Astrocyte (in vitro differentiated cells and primary cell): ENCODE measurements at regions not wholly inside any gene's neighbourhood (a gene's known extent, or its start where the extent isn't known, plus 50 kb on each side); places are given as distances from the start of the nearest gene placed in this dataset.

ENCODE experiments used
- EZH2 ChIP-seq: IDR thresholded peaks from 2 replicates; pipeline ENCODE4 v1.6.1; 2012; ENCODE audit warnings: mild to moderate bottlenecking, low read length, inconsistent platforms; ENCODE audit not compliant: insufficient read depth
- TF ChIP-seq, protein P1 (sequence below): IDR thresholded peaks from 2 replicates; pipeline ENCODE4 v1.5.1; 2011; ENCODE audit warnings: low read depth, mild to moderate bottlenecking, inconsistent platforms, low read length, moderate library complexity; ENCODE audit not compliant: insufficient read depth

DNA sequence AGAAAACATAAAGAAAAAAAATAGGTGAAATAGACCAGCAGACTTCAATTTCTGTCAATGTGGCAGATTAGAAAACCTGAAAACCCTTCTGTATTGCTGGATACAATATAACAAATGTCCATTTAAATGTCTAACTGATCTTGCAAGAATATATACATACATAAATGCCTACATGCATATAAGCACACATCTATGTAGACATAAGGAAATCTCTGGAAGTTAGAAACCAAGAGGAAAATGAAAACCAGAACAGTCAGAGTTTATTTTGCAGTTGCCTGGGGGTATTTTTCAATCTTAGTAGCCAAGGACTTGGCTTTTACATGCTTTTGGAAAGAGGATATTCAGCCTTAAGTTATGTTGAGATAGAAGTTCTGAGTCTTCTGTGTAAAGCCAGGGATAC lies 184.0 kb downstream of the RPS12 start:
- TF ChIP-seq, protein P1, sequence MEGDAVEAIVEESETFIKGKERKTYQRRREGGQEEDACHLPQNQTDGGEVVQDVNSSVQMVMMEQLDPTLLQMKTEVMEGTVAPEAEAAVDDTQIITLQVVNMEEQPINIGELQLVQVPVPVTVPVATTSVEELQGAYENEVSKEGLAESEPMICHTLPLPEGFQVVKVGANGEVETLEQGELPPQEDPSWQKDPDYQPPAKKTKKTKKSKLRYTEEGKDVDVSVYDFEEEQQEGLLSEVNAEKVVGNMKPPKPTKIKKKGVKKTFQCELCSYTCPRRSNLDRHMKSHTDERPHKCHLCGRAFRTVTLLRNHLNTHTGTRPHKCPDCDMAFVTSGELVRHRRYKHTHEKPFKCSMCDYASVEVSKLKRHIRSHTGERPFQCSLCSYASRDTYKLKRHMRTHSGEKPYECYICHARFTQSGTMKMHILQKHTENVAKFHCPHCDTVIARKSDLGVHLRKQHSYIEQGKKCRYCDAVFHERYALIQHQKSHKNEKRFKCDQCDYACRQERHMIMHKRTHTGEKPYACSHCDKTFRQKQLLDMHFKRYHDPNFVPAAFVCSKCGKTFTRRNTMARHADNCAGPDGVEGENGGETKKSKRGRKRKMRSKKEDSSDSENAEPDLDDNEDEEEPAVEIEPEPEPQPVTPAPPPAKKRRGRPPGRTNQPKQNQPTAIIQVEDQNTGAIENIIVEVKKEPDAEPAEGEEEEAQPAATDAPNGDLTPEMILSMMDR, result no peak
- no peak for TF ChIP-seq EZH2
